ENCODE measurements at regions not wholly inside any gene's neighbourhood (a gene's known extent, or its start where the extent isn't known, plus 50 kb on each side); places are given as distances from the start of the nearest gene placed in this dataset.

- Histone ChIP-seq H4K20me1 (replicated peaks; ENCODE audit: insufficient read depth) (no peaks in the 10 kb centered on the region), H3K36me3 (ENCODE audit: insufficient read depth) (peaks cover 14% of the 10 kb centered on the region), H3K27me3 (ENCODE audit: insufficient read depth) (no peaks in the 10 kb centered on the region), H3F3A (replicated peaks; ENCODE audit: low read depth) (no peaks in the 10 kb centered on the region), H3K4me1 (ENCODE audit: insufficient read depth) (no peaks in the 10 kb centered on the region), H3K27ac (ENCODE audit: low read depth) (no peak overlapping the region), H3K9me2 (ENCODE audit: insufficient read depth) (0 out of 2 replicates have a peak, but pooled peaks cover 5% of the 10 kb centered on the region), H2AFZ (no peak overlapping the region), H3K4me3 (no peak overlapping the region), H3K4me2 (no peak overlapping the region), H3K79me2 (replicated peaks; ENCODE audit: insufficient read depth) (no peaks in the 10 kb centered on the region)
- H3K9me3 Mint-ChIP-seq: peaks cover 46% of the 10 kb centered on the region
- peaks cover 8% of the 10 kb centered on the region for H3K27me3 Mint-ChIP-seq (ENCODE audit: insufficient read depth, low read depth, poor library complexity)
- H3K4me3 Mint-ChIP-seq: no peak overlapping the region
- H3K27ac Mint-ChIP-seq: no peak overlapping the region
- ATAC-seq: no peak
- H3K4me1 Mint-ChIP-seq: peaks cover 15% of the 10 kb centered on the region
- H3K36me3 Mint-ChIP-seq (ENCODE audit: low read depth): peaks cover 52% of the 10 kb centered on the region
- no peak for DNase-seq (ENCODE audit: low spot score)
- TF ChIP-seq EZH2 (IDR thresholded peaks at IDR 0.05; ENCODE audit: low read depth, unreplicated experiment): no peak
- no peak for TF ChIP-seq POLR2AphosphoS5 (IDR thresholded peaks at IDR 0.05; ENCODE audit: low read depth)
- TF ChIP-seq JUNB (IDR thresholded peaks at IDR 0.05; ENCODE audit: unreplicated experiment): no peak
- no peak for TF ChIP-seq ZNF114 (CRISPR knock-in tag; IDR thresholded peaks at IDR 0.05)
- TF ChIP-seq CREB1 (CRISPR knock-in tag; IDR thresholded peaks at IDR 0.05; ENCODE audit: low read depth): no peak
- TF ChIP-seq ZNF331 (CRISPR knock-in tag; IDR thresholded peaks at IDR 0.05; ENCODE audit: low read depth): no peak
- TF ChIP-seq ZNF462 (CRISPR knock-in tag; IDR thresholded peaks at IDR 0.05): no peak
- no peak for TF ChIP-seq EZH2phosphoT487 (IDR thresholded peaks at IDR 0.05; ENCODE audit: unreplicated experiment)
- no peak for TF ChIP-seq CTCF (conservative IDR thresholded peaks at IDR 0.05; ENCODE audit: low read depth in 2 of 2)
- TF ChIP-seq ETS1 (IDR thresholded peaks at IDR 0.05): no peak
- no peak for TF ChIP-seq NANOG (IDR thresholded peaks at IDR 0.05; ENCODE audit: borderline replicate concordance)
- no peak for TF ChIP-seq REST (IDR thresholded peaks at IDR 0.05; ENCODE audit: unreplicated experiment)
- no peak for TF ChIP-seq STAT1 (IDR thresholded peaks at IDR 0.05; ENCODE audit: unreplicated experiment)
These were observed 131.5 kb downstream of the SLC38A6 start for GRCh38 chr14:61112506-61112905.

Data from GM23338 (cell line).